ENCODE measurements at regions not wholly inside any gene's neighbourhood (a gene's known extent, or its start where the extent isn't known, plus 50 kb on each side); places are given as distances from the start of the nearest gene placed in this dataset.
"Not testable (repeated sequence)": the region's sequence is repeated elsewhere in the genome, so short reads cannot be mapped to it uniquely, and the experiment has no call there.

DNA sequence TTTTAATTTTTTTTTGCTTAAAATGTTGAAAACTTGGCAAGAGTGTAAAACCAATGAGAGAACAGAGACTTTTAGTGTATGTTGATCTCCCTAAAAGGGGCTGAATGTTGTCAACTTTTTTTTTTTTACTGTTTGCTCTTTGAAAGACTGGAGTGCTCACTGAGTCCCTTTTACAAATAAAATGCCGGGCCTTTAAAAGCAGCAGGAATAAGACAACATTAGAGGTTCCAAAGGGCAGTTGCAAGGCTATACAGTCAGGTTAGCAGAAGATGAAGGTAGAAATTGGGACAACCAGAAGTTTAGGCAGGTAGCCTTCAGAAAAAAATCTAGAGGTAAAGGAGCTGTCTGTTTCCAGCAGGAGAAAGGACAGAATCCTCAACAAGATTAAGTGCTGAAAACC is 132.5 kb upstream of the HTR2C start (continued):
- no peak for TF ChIP-seq YY1 (IDR thresholded peaks at IDR 0.05; ENCODE audit: low read depth)
- TF ChIP-seq CHD2 (IDR thresholded peaks at IDR 0.05; ENCODE audit: low read length, partially characterized antibody), result no peak

DNA sequence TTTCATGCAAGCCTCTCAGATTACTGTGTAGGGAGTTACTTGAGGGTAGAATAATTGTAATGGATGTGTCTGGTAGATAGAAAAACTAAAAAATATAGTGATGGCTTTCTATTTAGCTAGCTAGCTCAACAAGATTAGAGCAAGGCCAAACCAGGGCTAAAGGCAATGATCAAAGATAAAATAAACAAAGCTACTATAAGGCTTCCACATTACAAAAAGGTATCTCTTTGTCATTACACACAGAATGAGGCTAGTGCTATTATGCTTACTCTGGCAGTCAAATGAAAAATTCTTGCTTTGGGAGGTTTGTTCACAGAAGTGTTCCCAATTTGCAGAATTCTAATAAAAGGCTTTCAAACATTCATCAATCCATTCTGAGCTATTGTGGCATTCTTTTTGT is 121.6 kb upstream of the HTR2C start:
- Histone ChIP-seq H3K79me2 (ENCODE audit: insufficient read depth) (no peaks in the 10 kb centered on the region), H2AFZ (ENCODE audit: low read depth) (no peak overlapping the region), H3K9me3 (no peaks in the 10 kb centered on the region), H3K4me1 (ENCODE audit: control insufficient read depth in 1 of 2, insufficient read depth in 2 of 2, low read depth in 1 of 2, low read length in 1 of 2) (no peaks in the 10 kb centered on the region), H4K20me1 (ENCODE audit: insufficient read depth) (no peaks in the 10 kb centered on the region), H3F3A (replicated peaks; ENCODE audit: insufficient read depth) (no peaks in the 10 kb centered on the region), H3K27ac (ENCODE audit: low read depth in 2 of 2, low read length in 1 of 2) (no peak overlapping the region), H3K36me3 (replicated peaks in 1 of 2; ENCODE audit: control insufficient read depth in 1 of 2, insufficient read depth in 2 of 2, low read length in 1 of 2) (no peaks in the 10 kb centered on the region), H3K4me2 (no peak overlapping the region), H3K27me3 (ENCODE audit: insufficient read depth) (no peaks in the 10 kb centered on the region), H3K9me2 (no peaks in the 10 kb centered on the region), H3K4me3 (ENCODE audit: low read depth in 2 of 2, low read length in 1 of 2) (no peak overlapping the region), H3K9ac (no peak overlapping the region)
- no peak for DNase-seq
- ChIA-PET POLR2A (no interaction called here), CTCF (no interaction called here)
- no peak for TF ChIP-seq FOXM1 (IDR thresholded peaks at IDR 0.05; ENCODE audit: low read depth)
- no peak for TF ChIP-seq GABPA (IDR thresholded peaks at IDR 0.05; ENCODE audit: low read depth)
- TF ChIP-seq FOXJ3 (CRISPR knock-in tag; IDR thresholded peaks at IDR 0.05), result no peak
- no peak for TF ChIP-seq JUND (IDR thresholded peaks at IDR 0.05)
- TF ChIP-seq, protein P1, sequence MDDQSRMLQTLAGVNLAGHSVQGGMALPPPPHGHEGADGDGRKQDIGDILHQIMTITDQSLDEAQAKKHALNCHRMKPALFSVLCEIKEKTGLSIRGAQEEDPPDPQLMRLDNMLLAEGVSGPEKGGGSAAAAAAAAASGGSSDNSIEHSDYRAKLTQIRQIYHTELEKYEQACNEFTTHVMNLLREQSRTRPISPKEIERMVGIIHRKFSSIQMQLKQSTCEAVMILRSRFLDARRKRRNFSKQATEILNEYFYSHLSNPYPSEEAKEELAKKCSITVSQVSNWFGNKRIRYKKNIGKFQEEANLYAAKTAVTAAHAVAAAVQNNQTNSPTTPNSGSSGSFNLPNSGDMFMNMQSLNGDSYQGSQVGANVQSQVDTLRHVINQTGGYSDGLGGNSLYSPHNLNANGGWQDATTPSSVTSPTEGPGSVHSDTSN (IDR thresholded peaks at IDR 0.05), result no peak
- TF ChIP-seq, protein P2, sequence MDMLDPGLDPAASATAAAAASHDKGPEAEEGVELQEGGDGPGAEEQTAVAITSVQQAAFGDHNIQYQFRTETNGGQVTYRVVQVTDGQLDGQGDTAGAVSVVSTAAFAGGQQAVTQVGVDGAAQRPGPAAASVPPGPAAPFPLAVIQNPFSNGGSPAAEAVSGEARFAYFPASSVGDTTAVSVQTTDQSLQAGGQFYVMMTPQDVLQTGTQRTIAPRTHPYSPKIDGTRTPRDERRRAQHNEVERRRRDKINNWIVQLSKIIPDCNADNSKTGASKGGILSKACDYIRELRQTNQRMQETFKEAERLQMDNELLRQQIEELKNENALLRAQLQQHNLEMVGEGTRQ (IDR thresholded peaks at IDR 0.05; ENCODE audit: borderline replicate concordance, low read depth, low read length), result no peak
- no peak for TF ChIP-seq RFX5 (IDR thresholded peaks at IDR 0.05; ENCODE audit: low read length)

DNA sequence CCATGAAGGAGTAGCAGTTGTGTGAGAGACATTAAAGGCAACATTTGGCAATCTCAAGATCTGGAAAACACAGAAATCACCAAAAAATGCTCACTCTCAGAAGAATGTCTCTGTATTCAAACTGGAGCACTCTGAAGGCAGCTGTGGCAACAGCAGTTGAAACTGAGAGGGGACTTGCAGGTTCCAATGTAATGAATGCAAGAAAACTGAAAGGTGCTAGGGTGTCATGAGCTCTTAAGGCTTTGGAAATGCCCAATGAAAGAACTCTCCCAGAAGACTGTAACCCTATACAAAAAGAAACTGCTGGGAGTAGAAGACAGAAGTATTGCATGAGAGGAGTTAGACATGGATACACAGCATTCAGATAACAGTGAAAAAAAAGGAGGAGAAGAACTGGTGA is 118.2 kb upstream of the HTR2C start:
- TF ChIP-seq, protein P3, sequence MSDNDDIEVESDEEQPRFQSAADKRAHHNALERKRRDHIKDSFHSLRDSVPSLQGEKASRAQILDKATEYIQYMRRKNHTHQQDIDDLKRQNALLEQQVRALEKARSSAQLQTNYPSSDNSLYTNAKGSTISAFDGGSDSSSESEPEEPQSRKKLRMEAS (IDR thresholded peaks at IDR 0.05; ENCODE audit: low read depth), result no peak
- TF ChIP-seq RXRA (IDR thresholded peaks at IDR 0.05; ENCODE audit: borderline replicate concordance, low read depth) (no peak), MEF2A (IDR thresholded peaks at IDR 0.05; ENCODE audit: borderline replicate concordance, low read depth) (no peak)
- TF ChIP-seq, protein P4, sequence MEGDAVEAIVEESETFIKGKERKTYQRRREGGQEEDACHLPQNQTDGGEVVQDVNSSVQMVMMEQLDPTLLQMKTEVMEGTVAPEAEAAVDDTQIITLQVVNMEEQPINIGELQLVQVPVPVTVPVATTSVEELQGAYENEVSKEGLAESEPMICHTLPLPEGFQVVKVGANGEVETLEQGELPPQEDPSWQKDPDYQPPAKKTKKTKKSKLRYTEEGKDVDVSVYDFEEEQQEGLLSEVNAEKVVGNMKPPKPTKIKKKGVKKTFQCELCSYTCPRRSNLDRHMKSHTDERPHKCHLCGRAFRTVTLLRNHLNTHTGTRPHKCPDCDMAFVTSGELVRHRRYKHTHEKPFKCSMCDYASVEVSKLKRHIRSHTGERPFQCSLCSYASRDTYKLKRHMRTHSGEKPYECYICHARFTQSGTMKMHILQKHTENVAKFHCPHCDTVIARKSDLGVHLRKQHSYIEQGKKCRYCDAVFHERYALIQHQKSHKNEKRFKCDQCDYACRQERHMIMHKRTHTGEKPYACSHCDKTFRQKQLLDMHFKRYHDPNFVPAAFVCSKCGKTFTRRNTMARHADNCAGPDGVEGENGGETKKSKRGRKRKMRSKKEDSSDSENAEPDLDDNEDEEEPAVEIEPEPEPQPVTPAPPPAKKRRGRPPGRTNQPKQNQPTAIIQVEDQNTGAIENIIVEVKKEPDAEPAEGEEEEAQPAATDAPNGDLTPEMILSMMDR (IDR thresholded peaks at IDR 0.05), result no peak
- no peaks in the 10 kb centered on the region for H3K9me2 ChIP-seq
- H3K4me3 ChIP-seq (ENCODE audit: low read depth in 2 of 2, low read length in 1 of 2), result no peak overlapping the region
- no peaks in the 10 kb centered on the region for H3K4me1 ChIP-seq (ENCODE audit: control insufficient read depth in 1 of 2, insufficient read depth in 2 of 2, low read depth in 1 of 2, low read length in 1 of 2)
- POLR2A ChIA-PET, result no interaction called here
- H3K79me2 ChIP-seq (ENCODE audit: insufficient read depth), result no peaks in the 10 kb centered on the region
- no peaks in the 10 kb centered on the region for H3F3A ChIP-seq (replicated peaks; ENCODE audit: insufficient read depth)
- H3K9ac ChIP-seq, result no peak overlapping the region
- H3K9me3 ChIP-seq, result no peaks in the 10 kb centered on the region
- no peak overlapping the region for H3K27ac ChIP-seq (ENCODE audit: low read depth in 2 of 2, low read length in 1 of 2)
- H2AFZ ChIP-seq (ENCODE audit: low read depth), result no peak overlapping the region
- H4K20me1 ChIP-seq (ENCODE audit: insufficient read depth), result no peaks in the 10 kb centered on the region
- H3K36me3 ChIP-seq (replicated peaks in 1 of 2; ENCODE audit: control insufficient read depth in 1 of 2, insufficient read depth in 2 of 2, low read length in 1 of 2), result no peaks in the 10 kb centered on the region
- CTCF ChIA-PET, result no interaction called here
- H3K4me2 ChIP-seq, result no peak overlapping the region
- H3K27me3 ChIP-seq (ENCODE audit: insufficient read depth), result no peaks in the 10 kb centered on the region
- DNase-seq, result no peak

DNA sequence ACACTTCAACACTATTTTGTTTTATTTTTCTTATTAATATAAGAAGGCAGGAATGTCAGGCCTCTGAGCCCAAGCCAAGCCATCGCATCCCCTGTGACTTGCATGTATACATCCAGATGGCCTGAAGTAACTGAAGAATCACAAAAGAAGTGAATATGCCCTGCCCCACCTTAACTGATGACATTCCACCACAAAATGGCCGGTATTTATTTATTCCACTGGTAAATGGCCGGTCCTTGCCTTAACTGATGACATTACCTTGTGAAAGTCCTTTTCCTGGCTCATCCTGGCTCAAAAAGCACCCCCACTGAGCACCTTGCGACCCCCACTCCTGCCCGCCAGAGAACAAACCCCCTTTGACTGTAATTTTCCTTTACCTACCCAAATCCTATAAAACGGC is 111.9 kb upstream of the HTR2C start:
- H4K20me1 ChIP-seq (ENCODE audit: insufficient read depth); H3K4me3 ChIP-seq (ENCODE audit: low read depth in 2 of 2, low read length in 1 of 2); H3K9ac ChIP-seq; H3K4me1 ChIP-seq (ENCODE audit: control insufficient read depth in 1 of 2, insufficient read depth in 2 of 2, low read depth in 1 of 2, low read length in 1 of 2); POLR2A ChIA-PET; CTCF ChIA-PET; H3F3A ChIP-seq (replicated peaks; ENCODE audit: insufficient read depth); H2AFZ ChIP-seq (ENCODE audit: low read depth); H3K4me2 ChIP-seq; H3K36me3 ChIP-seq (replicated peaks in 1 of 2; ENCODE audit: control insufficient read depth in 1 of 2, insufficient read depth in 2 of 2, low read length in 1 of 2); H3K9me3 ChIP-seq; H3K27me3 ChIP-seq (ENCODE audit: insufficient read depth); H3K9me2 ChIP-seq; H3K27ac ChIP-seq (ENCODE audit: low read depth in 2 of 2, low read length in 1 of 2); H3K79me2 ChIP-seq (ENCODE audit: insufficient read depth); DNase-seq: not testable (repeated sequence)
- 32% methylated on average over 6 of the region's 6 CpGs for WGBS (ENCODE audit: low lambda C conversion rate)
